ENCODE measurements at regions not wholly inside any gene's neighbourhood (a gene's known extent, or its start where the extent isn't known, plus 50 kb on each side); places are given as distances from the start of the nearest gene placed in this dataset.
A peak's percentile ranks its signal among the peaks of the same experiment; 100 is the strongest.
"Not testable (repeated sequence)": the region's sequence is repeated elsewhere in the genome, so short reads cannot be mapped to it uniquely, and the experiment has no call there.

DNA sequence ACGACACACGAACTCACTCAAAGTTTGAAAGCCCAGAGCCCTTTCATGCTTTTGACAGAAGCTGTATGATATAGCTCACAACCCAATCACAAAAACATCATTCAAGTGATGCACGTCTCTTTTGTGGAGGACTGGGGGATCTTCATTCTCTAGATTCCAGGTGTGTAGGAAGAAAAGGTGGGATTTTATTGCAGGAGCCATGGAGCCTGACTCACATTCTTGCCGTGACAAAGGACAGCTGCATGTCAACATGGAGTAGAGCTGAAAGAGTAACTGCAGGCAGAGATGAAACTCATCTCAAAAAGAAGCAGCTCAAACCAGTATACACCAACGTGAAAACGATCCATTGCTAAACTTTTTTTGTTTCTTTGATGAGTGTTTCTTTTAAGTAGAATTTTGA is 50.9 kb upstream of the PDE1A start:
- DNase-seq (ENCODE audit: extremely low read depth, low read depth, low spot score) = no peak

DNA sequence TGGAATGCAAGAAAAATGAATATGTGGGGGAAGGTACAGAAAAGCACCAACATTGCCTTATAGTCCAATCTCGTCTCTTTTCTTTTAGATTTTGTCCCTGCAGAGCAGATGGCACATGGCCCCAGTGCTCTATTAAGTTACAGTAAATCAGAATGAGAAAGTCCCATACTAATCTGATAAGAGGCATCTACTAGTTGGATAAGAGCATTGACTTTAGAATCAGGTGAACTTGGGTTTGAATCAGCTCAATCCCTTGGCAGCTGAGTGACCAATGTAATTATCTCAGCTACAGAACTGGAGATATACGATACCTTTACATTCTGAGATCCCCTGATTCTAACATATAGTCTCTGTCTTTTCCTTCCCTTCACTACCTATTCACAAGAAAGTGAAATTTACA is 54.8 kb upstream of the PDE1A start:
- no peak for DNase-seq (ENCODE audit: extremely low read depth, low read depth, low spot score)

DNA sequence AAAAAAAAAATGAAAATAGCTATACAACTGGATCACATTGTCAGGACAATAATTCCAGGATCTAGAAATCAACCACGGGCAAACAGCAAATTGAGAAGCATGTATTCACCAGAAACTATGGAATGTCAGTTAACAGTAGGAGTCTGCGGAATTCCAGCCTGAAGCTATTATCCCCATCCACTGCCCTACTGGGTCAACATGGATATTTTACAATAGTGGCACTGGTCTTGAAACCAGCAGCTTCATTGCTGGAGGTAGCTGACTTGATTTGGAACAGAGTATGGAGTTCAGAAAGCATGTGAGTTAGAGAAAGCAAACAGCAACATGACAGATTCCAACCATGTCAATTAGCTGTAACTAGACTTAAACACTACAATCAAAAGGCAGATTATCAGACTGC is 55.7 kb upstream of the PDE1A start:
- no peak for DNase-seq (ENCODE audit: extremely low read depth, low read depth, low spot score)

DNA sequence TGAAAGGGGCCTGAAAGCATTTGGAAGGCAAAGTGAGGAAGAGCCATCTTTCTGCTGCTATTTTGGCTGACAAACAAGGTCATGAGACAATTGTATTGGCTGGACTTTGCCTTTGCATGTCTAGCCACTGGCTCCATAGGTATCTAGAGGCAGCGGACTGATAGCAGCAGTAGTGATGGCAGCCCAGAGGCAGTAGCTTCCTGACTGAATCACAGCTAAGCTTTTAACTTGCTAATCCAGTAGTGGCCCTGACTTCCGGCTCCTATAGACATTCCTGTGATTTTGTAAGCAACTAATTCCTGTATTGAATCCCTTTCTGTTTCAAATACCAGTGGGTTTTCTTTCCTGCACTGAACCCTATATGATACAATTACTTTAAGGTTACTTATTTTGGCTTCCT is 69.8 kb upstream of the PDE1A start:
- DNase-seq (ENCODE audit: extremely low read depth, low read depth, low spot score) = no peak

DNA sequence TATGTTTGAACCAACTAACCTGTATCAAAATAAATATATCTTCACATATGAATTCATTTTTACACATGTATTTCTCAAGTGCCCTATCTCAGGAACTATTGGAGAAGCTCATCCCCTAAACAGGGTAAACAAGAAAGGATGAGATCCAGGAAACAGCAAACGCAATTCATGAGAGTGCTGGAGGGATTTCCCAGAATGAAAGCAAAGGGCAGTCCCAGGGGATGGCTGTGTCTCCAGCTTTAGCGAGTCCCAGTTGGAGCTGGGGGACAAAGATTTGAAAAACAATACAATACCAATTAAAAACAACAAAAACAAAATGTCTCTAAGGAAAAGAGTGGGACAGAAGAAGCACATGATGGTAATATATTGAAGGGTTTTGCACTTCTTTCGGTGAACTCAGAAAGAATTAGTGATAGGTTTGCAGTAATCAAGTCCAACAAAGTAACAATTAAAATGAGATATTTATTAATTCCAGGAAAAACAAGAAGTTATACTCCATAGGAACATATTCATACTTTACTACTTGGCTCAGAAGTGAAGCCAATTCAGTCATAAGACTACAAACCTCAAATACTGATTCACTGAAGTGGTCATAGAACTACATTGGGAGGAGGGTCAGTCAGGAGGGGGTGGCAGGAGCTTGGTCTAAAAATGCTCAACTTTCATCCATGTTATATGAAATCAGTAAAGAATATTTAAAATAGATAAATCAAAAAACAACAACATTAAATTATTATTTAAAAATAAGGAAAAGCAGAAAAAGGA is 73.1 kb upstream of the PDE1A start:
- DNase-seq (ENCODE audit: extremely low read depth, low read depth, low spot score) = no peak

DNA sequence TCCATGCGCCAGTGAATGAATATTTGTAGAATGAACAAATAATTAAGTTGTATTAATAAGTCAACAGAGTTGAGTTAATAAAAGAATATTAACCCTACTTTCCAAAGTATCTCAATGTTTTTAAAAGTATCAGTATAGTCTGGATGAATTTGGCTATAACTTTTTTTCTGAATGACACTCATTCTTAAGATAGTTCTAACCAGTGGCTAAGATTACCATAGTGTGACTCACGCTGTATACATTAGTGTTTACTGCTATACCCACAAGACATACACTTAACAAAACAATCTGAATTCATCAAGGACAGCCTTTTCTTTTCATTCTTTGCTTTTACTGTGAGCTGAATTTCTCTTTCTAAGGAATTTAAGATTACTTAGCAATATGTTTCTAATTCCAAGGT is 77.0 kb upstream of the PDE1A start:
- no peak for DNase-seq (ENCODE audit: extremely low read depth, low read depth, low spot score)

DNA sequence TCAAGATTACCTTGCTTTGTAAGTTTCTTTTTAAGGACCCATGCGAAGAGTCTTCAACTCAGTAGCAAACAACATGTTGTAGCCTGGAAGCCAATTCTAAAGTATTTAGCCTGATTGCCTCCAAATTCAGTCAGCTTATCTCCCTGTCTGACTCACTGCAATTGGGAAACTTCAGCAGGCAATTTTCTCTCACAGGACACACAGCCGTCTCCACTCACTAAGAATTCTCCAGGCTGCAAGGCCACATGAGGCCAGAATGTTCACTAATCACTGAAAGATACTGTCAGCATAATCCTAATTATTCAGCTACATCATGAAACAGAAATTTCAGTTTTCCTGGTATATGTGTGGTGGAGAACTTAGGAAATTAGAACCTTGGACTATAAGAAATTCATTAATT is 78.1 kb upstream of the PDE1A start:
- no peak for DNase-seq (ENCODE audit: extremely low read depth, low read depth, low spot score)

DNA sequence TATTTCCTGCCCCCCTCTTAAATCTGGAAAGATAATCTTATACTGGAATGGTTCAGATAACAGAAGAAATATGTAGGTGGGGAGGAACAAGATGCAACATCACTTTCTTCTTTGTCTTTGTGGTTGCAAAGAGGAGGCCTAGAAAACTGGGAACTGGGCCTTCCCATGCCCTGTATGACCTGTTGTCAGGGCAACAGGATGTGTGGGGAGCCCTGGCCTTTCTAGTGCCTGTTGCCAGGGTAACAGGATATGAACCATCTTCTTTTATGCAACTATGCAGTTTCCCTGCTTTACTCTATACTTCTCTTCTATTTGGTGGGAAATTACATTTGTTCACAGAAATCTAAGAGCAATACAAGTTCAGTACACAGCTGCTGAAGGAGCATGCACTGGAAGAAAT is 79.8 kb upstream of the PDE1A start:
- DNase-seq (ENCODE audit: extremely low read depth, low read depth, low spot score) = no peak

DNA sequence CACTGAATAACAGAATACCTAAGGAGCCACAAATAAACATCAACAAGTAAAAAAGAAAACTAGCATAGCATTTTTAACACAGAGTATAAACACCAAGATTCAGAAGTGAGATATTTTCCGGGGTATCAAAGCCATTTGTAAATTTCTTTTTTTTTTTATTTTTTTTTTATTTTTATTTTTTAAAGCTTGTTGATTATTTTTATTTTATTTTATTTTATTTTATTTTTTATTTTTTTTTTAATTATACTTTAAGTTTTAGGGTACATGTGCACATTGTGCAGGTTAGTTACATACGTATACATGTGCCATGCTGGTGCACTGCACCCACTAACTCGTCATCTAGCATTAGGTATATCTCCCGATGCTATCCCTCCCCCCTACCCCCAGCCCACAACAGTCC is 81.7 kb upstream of the PDE1A start:
- DNase-seq (ENCODE audit: extremely low read depth, low read depth, low spot score) = not testable (repeated sequence)

DNA sequence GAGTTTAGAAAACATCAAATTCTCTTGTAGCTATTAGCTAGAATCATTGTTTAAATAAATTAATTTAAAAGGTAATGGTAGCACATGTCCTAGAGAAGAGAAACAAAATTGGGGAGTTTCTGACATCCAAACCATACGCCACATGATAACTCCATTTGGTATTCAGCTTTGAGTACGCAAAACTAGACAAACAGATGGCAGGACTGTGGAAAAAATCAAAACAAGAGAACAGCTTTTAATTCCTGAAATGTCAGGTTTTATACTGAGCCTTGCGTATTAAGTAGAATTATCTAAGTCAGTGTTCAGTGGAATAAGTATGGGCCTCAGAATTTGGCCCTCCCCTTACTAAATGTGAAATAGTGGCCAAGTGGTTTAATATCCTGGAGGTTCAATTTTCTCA is 82.4 kb upstream of the PDE1A start:
- no peak for DNase-seq (ENCODE audit: extremely low read depth, low read depth, low spot score)

DNA sequence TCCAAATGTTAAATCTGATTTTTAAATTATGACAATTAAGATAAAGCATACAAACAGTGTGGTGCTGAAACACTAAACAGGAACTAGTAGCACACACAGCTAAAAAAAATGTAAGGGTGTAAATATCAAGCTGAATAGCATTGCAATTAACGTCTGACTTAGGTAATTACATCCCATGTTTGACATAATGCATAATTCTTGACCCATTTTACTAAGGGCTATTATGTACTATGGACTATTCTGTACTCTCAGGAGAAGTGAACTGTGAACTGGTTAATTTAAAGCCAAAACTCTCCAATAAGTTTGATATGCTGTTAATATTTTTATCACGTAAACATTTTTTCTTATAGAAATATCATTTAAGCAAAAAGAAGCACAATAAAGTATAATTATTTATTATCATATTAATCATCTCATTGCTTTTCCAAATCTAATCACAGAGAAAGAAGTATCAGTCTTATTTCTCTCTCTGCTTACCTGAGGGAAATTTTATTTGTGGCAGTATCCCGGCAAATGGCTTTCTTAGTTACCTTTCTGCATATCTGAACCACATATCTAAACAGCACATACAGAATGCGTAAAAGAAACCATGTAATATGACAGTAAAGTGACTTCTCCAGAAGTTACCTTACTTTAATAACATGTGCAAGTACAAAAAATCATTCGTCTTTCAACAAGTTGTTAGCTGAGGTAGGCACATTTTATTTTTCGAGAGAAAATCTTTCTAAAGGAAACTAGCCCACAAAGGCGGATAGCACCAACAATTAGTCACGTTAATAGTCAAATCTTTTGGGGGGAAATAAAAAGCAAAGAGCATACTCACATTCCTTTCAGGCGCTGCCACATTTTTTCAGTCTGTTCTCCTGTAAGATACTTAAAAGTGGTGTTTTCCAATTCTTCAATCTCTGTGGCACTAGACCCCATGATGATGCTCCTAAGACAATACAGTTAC is 94.9 kb upstream of the PDE1A start:
- DNase-seq (ENCODE audit: extremely low read depth, low read depth, low spot score) = no peak

DNA sequence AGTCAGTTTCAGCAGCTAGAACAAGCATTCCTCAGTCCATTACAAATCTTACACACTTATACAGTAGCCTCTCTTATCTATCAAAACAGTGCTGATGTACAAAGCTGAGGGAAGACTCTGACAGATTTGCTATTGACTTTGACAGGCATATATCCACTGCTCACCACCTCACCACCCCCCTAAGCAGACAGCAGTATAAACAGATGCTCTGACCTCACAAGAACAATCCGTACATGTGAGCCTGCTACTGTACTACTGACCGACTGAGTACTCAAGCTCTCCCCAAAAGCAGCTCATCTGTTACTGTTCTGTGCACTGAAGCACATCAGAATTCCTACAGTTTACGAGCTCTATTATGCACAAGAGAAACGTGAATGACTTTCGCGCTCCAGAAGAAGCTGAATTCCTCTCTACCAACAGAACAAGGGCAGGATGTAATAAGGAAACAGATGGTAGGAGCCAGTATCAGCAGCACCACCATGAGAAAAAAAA is 95.6 kb upstream of the PDE1A start:
- DNase-seq (ENCODE audit: extremely low read depth, low read depth, low spot score) = peak; percentile 65

DNA sequence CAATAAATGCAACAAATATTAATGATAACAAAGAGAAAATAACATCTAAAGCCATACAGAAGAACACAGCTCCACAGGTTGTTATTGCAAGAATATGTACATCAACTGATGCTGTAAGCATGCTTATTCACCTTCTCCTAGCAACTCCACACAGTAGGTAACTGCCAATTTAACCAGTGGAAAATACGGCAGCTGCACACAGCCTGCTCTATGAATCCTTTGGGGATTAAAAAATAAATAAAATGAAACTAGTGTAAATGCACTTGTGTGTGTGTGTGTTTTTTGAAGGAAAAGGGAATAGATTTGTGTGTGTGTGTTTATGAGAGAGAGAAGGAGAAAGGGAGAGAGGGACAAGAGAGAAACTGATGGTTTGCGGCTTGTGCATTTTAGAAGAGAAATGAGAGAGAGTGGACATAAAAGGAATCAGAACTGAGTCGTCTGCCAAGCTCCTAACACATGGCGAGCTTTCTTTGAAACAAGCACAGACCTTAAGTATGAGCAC is 96.2 kb upstream of the PDE1A start:
- peak; percentile 37 for DNase-seq (ENCODE audit: extremely low read depth, low read depth, low spot score)

DNA sequence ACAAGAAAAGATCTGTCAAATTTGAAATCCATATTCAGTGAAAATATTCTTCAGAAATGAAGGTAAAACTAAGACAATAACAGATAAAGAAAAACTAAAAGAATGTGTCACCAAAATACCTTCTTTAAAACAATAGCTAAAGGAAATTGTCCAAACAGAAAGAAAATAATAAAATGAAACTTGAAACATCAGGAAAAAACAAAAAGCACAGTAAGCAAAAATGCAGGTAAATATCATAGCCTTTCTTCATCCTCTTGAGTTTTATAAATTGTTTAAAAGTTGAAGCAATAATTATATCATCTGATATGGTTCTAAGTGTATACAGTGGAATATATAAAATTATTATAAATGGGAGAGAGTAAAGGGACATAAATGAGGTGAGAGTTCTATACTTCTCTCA is 103.8 kb upstream of the PDE1A start:
- no peak for DNase-seq (ENCODE audit: extremely low read depth, low read depth, low spot score)

DNA sequence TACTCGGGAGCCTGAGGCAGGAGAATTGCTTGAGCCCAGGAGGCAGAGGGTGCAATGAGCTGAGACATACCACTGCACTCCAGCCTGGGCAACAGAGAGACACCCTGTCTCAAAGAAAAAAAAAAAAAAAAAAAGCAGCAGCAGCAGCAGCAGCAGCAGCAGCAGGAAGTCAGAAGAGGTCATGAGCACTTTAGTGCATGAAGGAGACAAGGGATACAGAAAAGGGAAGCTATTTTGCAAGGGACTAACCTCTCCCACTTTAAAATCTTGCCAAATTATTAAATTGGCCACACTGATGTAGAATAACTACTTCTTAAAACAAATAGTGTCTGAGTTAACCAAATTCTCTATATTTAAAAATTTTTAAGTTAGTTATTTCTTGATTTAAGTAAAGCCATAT is 113.4 kb upstream of the PDE1A start:
- no peak for DNase-seq (ENCODE audit: extremely low read depth, low read depth, low spot score)

DNA sequence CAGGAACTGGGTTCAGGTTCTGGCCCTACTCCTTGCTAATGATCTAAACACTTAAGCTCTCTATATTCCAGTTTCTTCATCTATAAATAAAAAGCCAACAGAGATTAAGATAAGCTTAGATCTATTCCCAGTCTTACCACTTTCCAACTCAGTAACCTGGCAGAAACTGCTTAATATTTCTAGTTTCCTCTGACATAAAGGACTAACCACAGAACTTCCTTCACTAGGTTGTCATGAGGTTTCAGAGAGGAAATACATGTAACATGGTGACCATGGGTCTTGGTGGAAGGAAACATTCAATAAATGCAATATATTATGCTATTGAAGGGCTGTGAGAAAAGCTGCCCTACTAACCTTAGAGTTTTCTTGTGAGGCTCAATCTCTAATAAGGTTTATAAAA is 114.4 kb upstream of the PDE1A start:
- DNase-seq (ENCODE audit: extremely low read depth, low read depth, low spot score) = no peak

DNA sequence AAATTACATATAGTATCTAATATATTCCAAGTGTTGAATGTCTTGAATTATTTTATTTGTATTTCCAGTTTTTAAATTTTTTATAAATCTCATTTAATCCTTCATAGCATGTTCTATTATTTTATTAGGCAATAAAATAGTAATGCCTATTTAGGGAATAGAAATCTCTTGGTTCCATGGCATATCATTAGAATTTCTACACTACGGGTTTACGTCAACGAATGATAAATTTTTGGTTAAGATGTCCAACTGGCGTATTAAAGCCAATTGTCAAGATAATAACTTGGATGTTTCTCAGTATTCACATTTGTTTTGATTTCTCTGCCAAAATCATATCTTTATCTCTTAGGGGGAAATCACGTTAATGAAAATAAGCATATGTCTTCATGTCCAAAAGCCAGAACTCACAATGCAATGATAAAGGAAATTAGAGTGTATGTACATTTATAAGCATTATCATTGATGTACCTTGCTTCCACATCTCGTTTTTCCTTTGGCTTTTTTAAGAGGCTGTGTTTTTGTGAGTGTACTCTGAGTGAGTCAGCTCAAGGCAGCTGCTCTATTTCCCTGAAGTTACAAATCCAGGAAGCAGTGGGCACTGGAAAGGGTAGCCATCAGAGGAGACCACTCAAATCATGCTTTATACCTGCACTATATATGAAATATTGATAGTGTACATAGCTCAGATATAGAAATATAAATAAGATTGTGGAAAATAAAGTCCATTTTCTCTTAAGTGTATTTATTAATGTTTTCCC is 115.8 kb upstream of the PDE1A start:
- no peak for DNase-seq (ENCODE audit: extremely low read depth, low read depth, low spot score)

DNA sequence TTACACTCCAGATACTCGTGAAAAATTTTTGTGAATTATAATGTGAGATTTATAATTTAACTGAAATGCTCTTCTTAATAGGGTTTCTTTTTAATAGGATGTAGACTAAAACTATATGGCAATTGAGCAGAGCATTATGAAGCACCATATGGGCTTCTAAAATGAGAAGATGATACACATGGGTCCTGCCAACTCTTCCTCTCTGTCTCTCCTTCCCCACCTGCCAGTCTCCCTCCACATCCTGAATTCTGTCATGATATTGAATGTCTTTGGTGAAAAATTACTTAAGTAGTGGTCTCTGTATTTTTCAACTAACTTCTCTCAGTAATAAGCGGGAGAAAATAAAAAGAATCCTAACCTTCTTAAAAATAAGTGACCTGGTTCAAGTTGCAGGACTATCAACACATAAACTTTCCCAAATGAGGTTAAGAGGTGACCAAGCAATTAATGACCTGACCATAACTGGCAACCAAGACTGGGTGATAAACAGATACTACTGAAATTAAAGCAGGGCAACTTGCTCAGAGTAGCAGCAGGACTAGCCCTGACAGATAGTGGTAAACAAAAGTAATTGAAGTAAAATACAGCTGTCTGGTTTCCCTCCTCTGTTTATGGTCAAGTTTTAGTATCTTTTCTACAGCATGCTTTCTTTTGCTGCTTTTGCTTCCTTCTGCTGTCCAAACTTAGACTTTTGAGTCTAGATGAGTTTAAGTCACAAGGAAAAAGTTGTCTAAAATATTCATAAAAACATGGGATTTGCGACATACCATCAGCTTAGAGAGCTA is 117.1 kb upstream of the PDE1A start:
- DNase-seq (ENCODE audit: extremely low read depth, low read depth, low spot score) = no peak

DNA sequence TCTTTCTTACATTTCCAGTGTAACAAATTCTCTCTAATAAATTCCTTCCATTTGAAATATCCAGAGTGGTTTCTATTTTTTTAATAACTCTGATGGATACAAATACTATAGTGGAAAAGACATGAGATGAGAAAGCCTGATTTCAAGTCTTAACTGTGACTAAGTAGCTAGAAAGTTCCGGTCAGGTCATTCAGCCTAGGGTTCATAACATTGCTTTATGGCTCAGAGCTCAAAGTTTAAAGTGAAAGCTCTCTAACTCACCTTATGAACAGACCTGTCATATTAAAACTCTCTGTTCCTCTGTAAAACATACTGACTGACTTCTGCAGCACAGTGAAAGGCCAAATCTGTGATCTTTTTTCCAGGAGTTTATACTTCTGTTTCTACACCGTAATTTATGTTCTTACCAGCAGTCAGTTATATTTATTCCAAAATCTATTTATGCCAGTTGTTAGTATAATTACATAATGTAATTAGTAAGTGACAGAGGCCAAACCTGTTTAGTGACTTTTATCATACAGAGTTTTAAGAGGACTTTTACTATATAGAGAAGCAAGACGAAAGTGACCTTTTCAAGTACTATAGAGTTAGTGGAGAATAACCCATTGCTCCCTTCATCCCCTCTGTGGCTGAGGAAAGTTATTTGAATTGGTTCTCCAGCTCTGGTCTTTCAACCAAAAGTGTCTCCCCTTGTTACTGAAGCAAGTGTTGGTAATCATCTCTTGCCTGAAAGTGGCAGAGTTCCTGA is 118.8 kb upstream of the PDE1A start:
- DNase-seq (ENCODE audit: extremely low read depth, low read depth, low spot score) = no peak
